Calu3 (cell line): ENCODE measurements at regions not wholly inside any gene's neighbourhood (a gene's known extent, or its start where the extent isn't known, plus 50 kb on each side); places are given as distances from the start of the nearest gene placed in this dataset.

Experiments
- BruUV-seq: library from RNA; stranded (reverse); fragments of 400-500 nt; replicated peaks from 2 replicates; lab custom pipeline; 2021; lab: Mats Ljungman, UMichigan
- CTCF ChIA-PET: fragments of 300-600 bp; sonication (Branson Sonifier 250); formaldehyde crosslinking; loops from one replicate; lab custom pipeline; 2022; ENCODE audit warnings: antibody characterized with exemption; lab: Charles Lee
- DNase-seq: peaks from one replicate; pipeline ENCODE4 v3.0.0; 2022
- H3K27ac Mint-ChIP-seq: one replicate; pipeline ENCODE4 v1.8.0; 2022; ENCODE audit warnings: mixed read lengths; ENCODE audit not compliant: unreplicated experiment
- H3K27me3 Mint-ChIP-seq: one replicate; pipeline ENCODE4 v1.8.0; 2022; ENCODE audit warnings: mixed read lengths; ENCODE audit not compliant: unreplicated experiment
- H3K36me3 Mint-ChIP-seq: one replicate; pipeline ENCODE4 v1.8.0; 2022; ENCODE audit warnings: mild to moderate bottlenecking, moderate library complexity, mixed read lengths; ENCODE audit not compliant: insufficient read depth, unreplicated experiment
- H3K4me1 Mint-ChIP-seq: one replicate; pipeline ENCODE4 v1.8.0; 2022; ENCODE audit warnings: mild to moderate bottlenecking, low read depth, mixed read lengths; ENCODE audit not compliant: unreplicated experiment
- H3K4me3 Mint-ChIP-seq: one replicate; pipeline ENCODE4 v1.8.0; 2022; ENCODE audit warnings: mild to moderate bottlenecking, low read depth, moderate library complexity, mixed read lengths; ENCODE audit not compliant: unreplicated experiment
- H3K9me3 Mint-ChIP-seq: one replicate; pipeline ENCODE4 v1.8.0; 2022; ENCODE audit warnings: low read depth, mixed read lengths; ENCODE audit not compliant: unreplicated experiment
- CTCF ChIP-seq: fragments of 200-600 bp; IDR thresholded peaks from one replicate; pipeline ENCODE4 v1.8.0; 2022; ENCODE audit warnings: antibody characterized with exemption; ENCODE audit not compliant: unreplicated experiment
- intact Hi-C: fragments of 100-400 bp; cut with micrococcal nuclease; formaldehyde crosslinking; loops from one replicate; pipeline ENCODE4 v1.10.0; 2022; ENCODE audit not compliant: unreplicated experiment

GRCh38 chr14:65239938-65240296, 137.6 kb upstream of the MAX start:
- no peak for TF ChIP-seq CTCF
- Mint-ChIP-seq H3K9me3 (peaks cover 2% of the 10 kb centered on the region), H3K4me1 (peaks cover 42% of the 10 kb centered on the region), H3K27me3 (no peaks in the 10 kb centered on the region), H3K4me3 (peak overlapping the region; percentile 45), H3K36me3 (peaks cover 15% of the 10 kb centered on the region), H3K27ac (peak overlapping the region; percentile 92)
- no TSS peak for BruUV-seq
- CTCF ChIA-PET, result interaction anchor here (1.0 to 3.0 kb wide), 4 partner anchors 9 to 76 kb away, joined by 3 to 14 read pairs (median 6); no protein-coding TSS in a partner anchor
- DNase-seq, result no peak
- intact Hi-C loops, result no loop called here

- H3K36me3 Mint-ChIP-seq, result peaks cover 15% of the 10 kb centered on the region
- TF ChIP-seq CTCF, result no peak
- no peaks in the 10 kb centered on the region for H3K27me3 Mint-ChIP-seq
- H3K9me3 Mint-ChIP-seq, result no peaks in the 10 kb centered on the region
- CTCF ChIA-PET, result no interaction called here
- DNase-seq, result no peak
- intact Hi-C loops, result no loop called here
- no peak overlapping the region for H3K4me3 Mint-ChIP-seq
- H3K27ac Mint-ChIP-seq, result peak overlapping the region; percentile 39
- peaks cover 36% of the 10 kb centered on the region for H3K4me1 Mint-ChIP-seq
- no TSS peak for BruUV-seq
These were observed 138.9 kb upstream of the MAX start for GRCh38 chr14:65241125-65241752.

GRCh38 chr14:65242732-65243134, 140.4 kb upstream of the MAX start:
- H3K4me1 Mint-ChIP-seq, result peaks cover 24% of the 10 kb centered on the region
- no peak for DNase-seq
- H3K9me3 Mint-ChIP-seq, result peaks cover under 1% of the 10 kb centered on the region
- intact Hi-C loops, result no loop called here
- peaks cover 14% of the 10 kb centered on the region for H3K36me3 Mint-ChIP-seq
- no peak overlapping the region for H3K4me3 Mint-ChIP-seq
- H3K27me3 Mint-ChIP-seq, result no peaks in the 10 kb centered on the region
- CTCF ChIA-PET, result interaction anchor here (1.1 to 1.7 kb wide), 2 partner anchors 12 to 13 kb away, joined by 4 to 5 read pairs; no protein-coding TSS in a partner anchor
- no peak for TF ChIP-seq CTCF
- no peak overlapping the region for H3K27ac Mint-ChIP-seq
- no TSS peak for BruUV-seq

GRCh38 chr14:65243766-65244442, 141.6 kb upstream of the MAX start:
- H3K27me3 Mint-ChIP-seq, result no peaks in the 10 kb centered on the region
- no TSS peak for BruUV-seq
- DNase-seq, result peak; percentile 51
- intact Hi-C loops, result no loop called here
- peaks cover 4% of the 10 kb centered on the region for H3K36me3 Mint-ChIP-seq
- peaks cover 12% of the 10 kb centered on the region for H3K4me1 Mint-ChIP-seq
- no peak overlapping the region for H3K27ac Mint-ChIP-seq
- no peak overlapping the region for H3K4me3 Mint-ChIP-seq
- no peak for TF ChIP-seq CTCF
- peaks cover 2% of the 10 kb centered on the region for H3K9me3 Mint-ChIP-seq
- CTCF ChIA-PET, result interaction anchor here (1.7 kb wide), 1 partner anchor 12 kb away, joined by 5 read pairs; no protein-coding TSS in a partner anchor
